Upper lobe of right lung (tissue), 1 donor: ENCODE measurements at regions not wholly inside any gene's neighbourhood (a gene's known extent, or its start where the extent isn't known, plus 50 kb on each side); places are given as distances from the start of the nearest gene placed in this dataset.

Source experiments
- ATAC-seq: fragments of 200-7000 bp; cut with Tn5 transposase; one replicate; pipeline ENCODE4 v1.9.1; 2020; ENCODE audit warnings: mild to moderate bottlenecking, moderate library complexity
- DNase-seq: peaks from one replicate; pipeline ENCODE4 v3.0.0-alpha.2; 2020
- H3K27ac ChIP-seq: fragments of 200-600 bp; one replicate; pipeline ENCODE4 v1.8.0; 2022
- H3K27me3 ChIP-seq: fragments of 200-600 bp; one replicate; pipeline ENCODE4 v1.8.0; 2022; ENCODE audit warnings: mild to moderate bottlenecking
- H3K36me3 ChIP-seq: fragments of 200-600 bp; one replicate; pipeline ENCODE4 v1.8.0; 2022
- H3K4me1 ChIP-seq: fragments of 200-600 bp; one replicate; pipeline ENCODE4 v1.8.0; 2022
- H3K4me3 ChIP-seq: fragments of 200-600 bp; one replicate; pipeline ENCODE4 v1.8.0; 2022; ENCODE audit warnings: mild to moderate bottlenecking
- H3K9me3 ChIP-seq: fragments of 200-600 bp; one replicate; pipeline ENCODE4 v1.8.0; 2022
- intact Hi-C: fragments of 100-400 bp; cut with DNase I; formaldehyde crosslinking; loops from one replicate; pipeline ENCODE4 v1.11.0; 2022
- TF ChIP-seq, protein P1 (sequence below): fragments of 200-600 bp; IDR thresholded peaks from one replicate; pipeline ENCODE4 v1.8.0; 2022; ENCODE audit warnings: antibody characterized with exemption
- donor health status: DM: no; HTN: yes; CAD: no; lungs with severe emphysema.

DNA sequence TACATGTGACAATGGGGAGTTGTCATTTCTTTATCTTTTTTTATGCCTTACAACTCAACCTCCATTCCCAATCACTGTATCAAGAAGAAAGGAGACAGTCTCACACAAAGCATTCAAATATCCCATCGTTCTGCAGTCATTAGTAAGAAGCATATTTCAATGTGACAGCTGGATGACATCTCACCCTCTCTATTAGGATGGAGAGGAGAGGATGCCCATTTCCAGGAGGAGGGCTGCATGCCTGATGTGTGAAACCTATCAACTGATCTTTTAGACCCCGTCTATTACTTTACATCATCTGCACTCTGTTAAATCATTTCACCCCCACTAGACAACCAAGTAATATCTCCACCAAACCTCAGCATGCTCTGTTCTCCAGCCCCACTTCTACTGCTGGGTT lies 292.7 kb upstream of the CHAC2 start:
- H3K27me3 ChIP-seq, result no peaks in the 10 kb centered on the region
- no peaks in the 10 kb centered on the region for H3K9me3 ChIP-seq
- ATAC-seq, result no peak
- no peak overlapping the region for H3K4me3 ChIP-seq
- H3K4me1 ChIP-seq, result no peaks in the 10 kb centered on the region
- intact Hi-C loops, result no loop called here
- no peaks in the 10 kb centered on the region for H3K36me3 ChIP-seq
- H3K27ac ChIP-seq, result no peak overlapping the region
- TF ChIP-seq, protein P1, sequence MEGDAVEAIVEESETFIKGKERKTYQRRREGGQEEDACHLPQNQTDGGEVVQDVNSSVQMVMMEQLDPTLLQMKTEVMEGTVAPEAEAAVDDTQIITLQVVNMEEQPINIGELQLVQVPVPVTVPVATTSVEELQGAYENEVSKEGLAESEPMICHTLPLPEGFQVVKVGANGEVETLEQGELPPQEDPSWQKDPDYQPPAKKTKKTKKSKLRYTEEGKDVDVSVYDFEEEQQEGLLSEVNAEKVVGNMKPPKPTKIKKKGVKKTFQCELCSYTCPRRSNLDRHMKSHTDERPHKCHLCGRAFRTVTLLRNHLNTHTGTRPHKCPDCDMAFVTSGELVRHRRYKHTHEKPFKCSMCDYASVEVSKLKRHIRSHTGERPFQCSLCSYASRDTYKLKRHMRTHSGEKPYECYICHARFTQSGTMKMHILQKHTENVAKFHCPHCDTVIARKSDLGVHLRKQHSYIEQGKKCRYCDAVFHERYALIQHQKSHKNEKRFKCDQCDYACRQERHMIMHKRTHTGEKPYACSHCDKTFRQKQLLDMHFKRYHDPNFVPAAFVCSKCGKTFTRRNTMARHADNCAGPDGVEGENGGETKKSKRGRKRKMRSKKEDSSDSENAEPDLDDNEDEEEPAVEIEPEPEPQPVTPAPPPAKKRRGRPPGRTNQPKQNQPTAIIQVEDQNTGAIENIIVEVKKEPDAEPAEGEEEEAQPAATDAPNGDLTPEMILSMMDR, result no peak
- DNase-seq, result no peak

- no peaks in the 10 kb centered on the region for H3K4me1 ChIP-seq
- H3K4me3 ChIP-seq, result no peak overlapping the region
- DNase-seq, result no peak
- ATAC-seq, result no peak
- TF ChIP-seq, protein P1, result no peak
- no peaks in the 10 kb centered on the region for H3K27me3 ChIP-seq
- intact Hi-C loops, result no loop called here
- no peaks in the 10 kb centered on the region for H3K9me3 ChIP-seq
- H3K36me3 ChIP-seq, result no peaks in the 10 kb centered on the region
- no peak overlapping the region for H3K27ac ChIP-seq
These were observed 293.8 kb upstream of the CHAC2 start for GRCh38 chr2:53473775-53474311.

DNA sequence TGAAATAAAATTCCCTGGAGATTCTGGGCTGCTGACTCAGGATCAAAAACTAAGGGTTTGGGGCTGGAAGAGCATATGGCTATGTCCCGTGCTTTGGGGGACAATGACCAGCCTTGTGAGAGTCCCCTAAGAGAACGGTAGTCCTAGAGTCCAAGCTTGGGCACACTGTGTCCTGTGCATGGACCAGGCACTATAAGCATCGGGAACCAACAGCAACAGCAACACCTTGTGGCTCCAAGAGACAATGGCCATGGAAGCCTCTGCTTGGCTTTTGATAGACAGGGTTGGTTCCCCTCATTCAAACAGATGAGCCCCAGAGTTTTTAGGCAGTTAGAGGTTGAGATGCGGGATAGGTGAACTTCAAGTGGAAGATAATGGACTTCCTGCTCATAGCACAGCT lies 294.4 kb upstream of the CHAC2 start:
- Histone ChIP-seq H3K27ac (no peak overlapping the region), H3K36me3 (no peaks in the 10 kb centered on the region), H3K4me3 (no peak overlapping the region), H3K4me1 (no peaks in the 10 kb centered on the region), H3K9me3 (no peaks in the 10 kb centered on the region), H3K27me3 (no peaks in the 10 kb centered on the region)
- intact Hi-C loops, result no loop called here
- ATAC-seq (peak; percentile 63), DNase-seq (no peak)
- TF ChIP-seq, protein P1, result no peak

GRCh38 chr2:53467467-53468180 lies 300.0 kb upstream of the CHAC2 start:
- Histone ChIP-seq H3K36me3 (no peaks in the 10 kb centered on the region), H3K9me3 (no peaks in the 10 kb centered on the region), H3K27ac (no peak overlapping the region), H3K27me3 (no peaks in the 10 kb centered on the region), H3K4me1 (no peaks in the 10 kb centered on the region), H3K4me3 (no peak overlapping the region)
- no peak for DNase-seq
- TF ChIP-seq, protein P1, result no peak
- no peak for ATAC-seq
- intact Hi-C loops, result no loop called here

GRCh38 chr2:53463806-53464726 lies 303.5 kb upstream of the CHAC2 start:
- no peaks in the 10 kb centered on the region for H3K27me3 ChIP-seq
- TF ChIP-seq, protein P1, result no peak
- H3K4me3 ChIP-seq, result no peak overlapping the region
- H3K4me1 ChIP-seq, result no peaks in the 10 kb centered on the region
- DNase-seq, result no peak
- no peaks in the 10 kb centered on the region for H3K36me3 ChIP-seq
- H3K9me3 ChIP-seq, result no peaks in the 10 kb centered on the region
- intact Hi-C loops, result no loop called here
- no peak overlapping the region for H3K27ac ChIP-seq
- no peak for ATAC-seq
